CD4-positive, alpha-beta T cell treated with Interleukin-10 for 1 hour (primary cell): ENCODE measurements at regions not wholly inside any gene's neighbourhood (a gene's known extent, or its start where the extent isn't known, plus 50 kb on each side); places are given as distances from the start of the nearest gene placed in this dataset.

Experiments used
- DNase-seq: peaks from one replicate; pipeline ENCODE4 v3.0.0-alpha.2; 2020

DNA sequence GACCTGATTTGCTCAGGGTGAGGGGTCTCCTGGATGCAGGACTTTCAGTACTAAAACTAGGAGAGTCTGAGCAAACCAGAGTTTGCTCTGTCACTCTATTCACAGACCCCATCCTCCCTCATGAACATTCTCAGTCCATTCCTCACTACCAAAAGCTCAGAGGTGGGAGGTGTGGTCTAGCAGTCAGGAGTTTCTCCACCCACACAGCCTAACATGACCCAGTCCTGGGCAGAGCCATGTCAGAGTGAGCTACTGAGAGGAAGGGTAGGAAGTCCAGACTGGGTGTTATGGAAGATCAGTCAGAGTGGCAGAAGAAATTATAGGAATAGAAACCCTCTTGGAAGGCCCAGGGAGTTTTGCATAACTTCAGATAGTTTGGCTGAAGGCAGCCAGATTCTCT is 113.3 kb upstream of the GRAMD2B start:
- no peak for DNase-seq

GRCh38 chr5:126311766-126312165 is 111.4 kb upstream of the GRAMD2B start:
- no peak for DNase-seq

GRCh38 chr5:126315341-126315740 is 107.9 kb upstream of the GRAMD2B start:
- DNase-seq = no peak

GRCh38 chr5:126332326-126332725 is 90.9 kb upstream of the GRAMD2B start:
- no peak for DNase-seq

GRCh38 chr5:126334760-126335159 is 88.4 kb upstream of the GRAMD2B start:
- DNase-seq = no peak

- DNase-seq = no peak
Measured at GRCh38 chr5:126335886-126336285, 87.3 kb upstream of the GRAMD2B start.

GRCh38 chr5:126338635-126339034 is 84.6 kb upstream of the GRAMD2B start:
- no peak for DNase-seq

- peak; percentile 72 for DNase-seq
Measured at GRCh38 chr5:126339215-126339805, 83.9 kb upstream of the GRAMD2B start.

GRCh38 chr5:126341906-126342630 is 81.1 kb upstream of the GRAMD2B start:
- no peak for DNase-seq

- no peak for DNase-seq
Measured at GRCh38 chr5:126348855-126349635, 74.2 kb upstream of the GRAMD2B start.

GRCh38 chr5:126351153-126351552 is 72.1 kb upstream of the GRAMD2B start:
- DNase-seq = no peak

DNA sequence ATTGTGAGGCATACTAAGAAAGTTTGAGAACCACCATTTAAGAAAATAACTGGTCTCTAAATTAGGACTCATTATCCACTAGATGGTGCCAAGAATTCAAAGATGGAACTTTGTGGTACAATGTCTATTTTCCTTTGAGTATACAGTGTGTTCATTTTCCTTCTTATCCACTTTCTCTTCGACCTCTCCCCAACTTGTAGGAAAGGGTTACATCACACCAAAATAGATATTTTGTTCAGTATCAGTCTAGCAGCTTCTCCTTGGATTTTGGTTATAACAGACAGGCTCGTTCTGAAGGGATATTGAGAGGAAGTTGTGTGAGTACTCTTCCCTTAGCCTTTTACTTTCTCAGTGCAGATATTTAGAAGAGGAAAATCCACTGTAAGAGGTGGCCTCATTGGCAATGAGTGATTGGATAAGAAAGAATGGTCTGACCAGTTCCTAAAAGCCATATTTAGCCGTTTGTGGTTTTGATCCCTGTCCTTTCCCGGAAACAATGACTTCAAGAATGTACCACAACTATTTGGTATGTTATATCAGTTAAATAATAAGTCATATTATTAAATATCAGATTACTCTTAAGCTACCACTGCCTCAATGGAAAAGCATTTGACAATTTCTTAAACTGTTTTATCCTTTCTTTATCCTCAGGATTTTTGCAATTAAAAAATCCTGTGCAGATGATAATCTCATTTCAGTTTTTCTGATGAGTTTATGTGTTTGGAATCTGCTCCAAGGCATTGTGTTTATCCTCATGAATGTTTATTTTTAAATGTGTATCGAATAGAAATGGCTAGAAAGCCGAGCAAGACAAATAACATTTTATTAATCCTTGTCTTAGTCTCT is 69.0 kb upstream of the GRAMD2B start:
- peak; percentile 60 for DNase-seq

DNA sequence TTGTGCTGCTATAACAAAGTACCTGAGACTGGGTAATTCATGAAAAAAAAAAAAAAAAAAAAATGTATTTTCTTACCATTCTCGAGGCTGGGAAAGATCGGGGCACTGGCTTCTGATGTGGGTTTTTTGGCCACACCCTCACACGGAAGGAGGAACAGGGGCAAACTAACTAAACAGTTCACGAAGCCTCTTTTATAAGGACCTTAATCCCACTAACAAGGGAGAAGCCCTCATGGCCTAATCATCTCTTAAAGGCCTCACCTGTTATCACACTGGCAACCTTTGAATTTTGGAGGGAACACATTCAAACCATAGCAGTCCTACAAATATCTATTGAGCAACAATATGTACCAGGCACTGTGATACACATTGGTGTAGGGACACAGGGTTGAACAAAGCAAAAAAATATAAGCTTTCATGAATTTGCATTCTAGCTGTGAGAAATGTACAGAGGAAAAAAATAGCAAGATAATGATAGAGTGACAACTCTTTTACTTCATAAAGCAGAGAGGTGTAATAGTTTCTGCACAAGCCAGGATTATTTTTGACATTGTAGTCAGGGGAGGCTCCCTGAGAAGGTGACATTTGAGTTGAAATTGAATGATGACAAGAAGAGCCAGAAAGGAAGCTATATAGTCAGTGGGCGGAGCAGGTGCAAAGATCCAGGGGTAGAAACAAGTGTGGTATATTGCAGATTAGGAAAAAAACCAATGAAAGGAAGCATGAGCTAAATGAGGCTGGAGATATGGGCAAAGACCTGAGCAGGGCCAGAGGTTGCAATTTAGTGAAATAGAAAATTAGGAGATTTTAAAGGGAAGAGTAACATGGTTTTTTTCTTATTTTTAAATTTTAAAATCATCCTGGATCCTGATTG is 68.1 kb upstream of the GRAMD2B start:
- DNase-seq = no peak

- no peak for DNase-seq
Measured at GRCh38 chr5:126355940-126356339, 67.3 kb upstream of the GRAMD2B start.

GRCh38 chr5:126357585-126358342 is 65.4 kb upstream of the GRAMD2B start:
- DNase-seq = no peak

- no peak for DNase-seq
Measured at GRCh38 chr5:126358525-126358924, 64.7 kb upstream of the GRAMD2B start.

- DNase-seq = no peak
Measured at GRCh38 chr5:126359884-126360283, 63.3 kb upstream of the GRAMD2B start.

DNA sequence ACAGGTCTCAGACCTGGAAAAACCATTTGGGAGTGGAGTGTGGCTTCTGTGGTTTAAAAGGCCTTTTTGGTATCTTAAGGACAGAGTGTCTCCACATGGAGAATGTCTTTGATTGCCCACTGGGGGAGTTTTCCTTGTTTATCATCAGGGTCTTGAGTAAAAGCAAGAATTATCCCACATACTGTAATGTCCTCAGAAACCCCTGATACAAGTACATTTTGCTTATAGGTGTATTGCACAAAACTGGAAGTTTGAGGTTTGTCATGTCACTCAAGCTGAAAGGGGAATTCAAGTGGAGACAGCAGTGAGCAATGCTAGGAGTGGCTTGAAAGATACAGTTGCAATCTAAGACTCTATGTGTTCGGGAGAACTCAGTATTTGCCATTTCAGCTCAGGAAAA is 62.7 kb upstream of the GRAMD2B start:
- no peak for DNase-seq

DNA sequence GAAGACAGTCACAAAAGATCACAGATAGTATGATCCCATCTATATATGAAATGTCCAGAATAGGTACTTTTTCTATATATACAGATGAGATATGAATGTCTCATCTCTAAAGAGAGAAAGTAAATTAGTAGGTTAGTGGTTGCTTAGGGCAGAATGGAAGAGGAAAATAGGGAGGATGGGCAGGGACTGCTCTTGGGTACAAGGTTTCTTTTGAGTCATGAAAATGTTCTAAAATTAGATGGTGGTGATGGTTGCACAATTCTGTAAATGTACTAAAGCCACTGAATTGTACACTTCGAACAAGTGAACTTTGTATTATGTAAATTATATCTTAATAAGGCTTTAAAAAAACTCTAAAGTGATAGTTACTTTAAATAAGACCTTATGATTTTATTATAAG is 59.6 kb upstream of the GRAMD2B start:
- no peak for DNase-seq

DNA sequence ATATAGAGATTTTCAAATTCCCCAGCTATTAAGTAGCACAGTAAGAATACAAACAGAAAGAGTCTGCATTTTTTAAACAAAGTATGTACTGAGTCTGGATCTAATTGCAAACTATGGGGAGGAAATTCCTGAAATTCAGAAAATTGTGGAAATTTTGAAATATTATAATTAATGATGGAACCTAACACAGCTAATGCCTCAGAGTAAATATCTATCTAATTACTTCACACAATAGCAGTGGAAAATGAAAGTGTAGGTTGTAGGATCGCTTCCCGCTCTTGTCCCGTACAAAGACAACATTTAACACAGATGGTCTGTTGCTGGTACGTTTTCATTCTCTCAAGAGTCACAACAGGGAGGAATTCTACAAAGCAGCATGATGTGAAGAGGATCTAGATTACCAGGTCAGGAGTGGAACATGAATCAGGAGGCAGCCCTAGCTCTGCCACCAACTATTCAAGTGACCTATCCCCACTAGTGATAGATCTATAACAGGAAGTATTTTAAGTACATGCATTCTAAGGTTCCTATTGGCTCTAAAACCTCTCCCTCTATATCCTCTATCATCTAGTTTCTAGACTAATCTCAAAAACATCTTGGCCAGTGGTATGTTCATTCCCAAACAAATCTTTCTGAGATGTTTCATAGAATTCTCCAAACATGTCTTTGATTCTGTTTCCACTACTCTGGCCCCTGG is 58.9 kb upstream of the GRAMD2B start:
- DNase-seq = no peak
